ENCODE measurements at regions not wholly inside any gene's neighbourhood (a gene's known extent, or its start where the extent isn't known, plus 50 kb on each side); places are given as distances from the start of the nearest gene placed in this dataset.

DNA sequence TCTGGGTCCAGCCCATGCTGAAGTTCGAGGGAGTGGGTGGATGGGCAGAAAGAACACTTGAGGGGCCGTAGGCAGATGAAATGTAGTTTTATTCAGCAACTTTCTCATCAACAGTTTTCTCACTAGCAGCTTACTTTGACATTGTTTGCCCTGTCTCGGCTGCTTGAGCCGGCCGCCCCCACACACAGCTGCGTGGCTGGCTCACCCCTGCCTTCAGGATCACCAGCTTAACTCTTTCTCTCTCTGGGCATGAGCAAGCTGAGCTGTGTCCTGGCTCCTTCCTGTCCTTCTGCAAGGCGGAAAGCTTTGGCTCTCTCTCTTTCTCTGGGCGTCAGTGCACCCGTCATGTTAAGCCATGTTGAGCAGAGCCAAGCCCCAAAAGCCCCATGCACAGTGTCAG lies 104.4 kb upstream of the GNG12 start:
- no peaks in the 10 kb centered on the region for H3K9me2 ChIP-seq (ENCODE audit: insufficient read depth)
- H3F3A ChIP-seq (ENCODE audit: insufficient read depth): no peaks in the 10 kb centered on the region
- peak overlapping the region; percentile 20; the same call in 1 of the 2 replicates for H3K4me3 ChIP-seq
- DNase-seq: peak; percentile 66
- peaks cover 12% of the 10 kb centered on the region; the same call in 1 of the 2 replicates for H3K4me1 ChIP-seq (ENCODE audit: insufficient read depth)
- no peaks in the 10 kb centered on the region for H3K79me2 ChIP-seq (ENCODE audit: insufficient read depth)
- H3K9ac ChIP-seq: no peak overlapping the region
- no peaks in the 10 kb centered on the region for H3K36me3 ChIP-seq (ENCODE audit: low read depth)
- no peak for TF ChIP-seq EZH2 (IDR thresholded peaks at IDR 0.05; ENCODE audit: insufficient read depth, poor library complexity, severe bottlenecking)
- TF ChIP-seq EZH2phosphoT487 (IDR thresholded peaks at IDR 0.05; ENCODE audit: insufficient read depth, low read depth): no peak
- 29 to 31% methylated on average over 9 of the region's 9 CpGs for WGBS, 2 experiments (ENCODE audit: low coverage in 1 of 2, low lambda C conversion rate in 2 of 2, missing lambda C conversion rate in 2 of 2)
- no peaks in the 10 kb centered on the region for H3K9me3 ChIP-seq (ENCODE audit: low read depth)
- peak overlapping the region; percentile 50 for H2AFZ ChIP-seq
- H3K27ac ChIP-seq: no peak overlapping the region
- in situ Hi-C loops (cut with MboI): no loop called here
- no peaks in the 10 kb centered on the region for H3K27me3 ChIP-seq (replicated peaks; ENCODE audit: insufficient read depth)
- H3K4me2 ChIP-seq (ENCODE audit: unreplicated experiment): peak overlapping the region; percentile 73
- no peaks in the 10 kb centered on the region for H4K20me1 ChIP-seq (ENCODE audit: insufficient read depth)

DNA sequence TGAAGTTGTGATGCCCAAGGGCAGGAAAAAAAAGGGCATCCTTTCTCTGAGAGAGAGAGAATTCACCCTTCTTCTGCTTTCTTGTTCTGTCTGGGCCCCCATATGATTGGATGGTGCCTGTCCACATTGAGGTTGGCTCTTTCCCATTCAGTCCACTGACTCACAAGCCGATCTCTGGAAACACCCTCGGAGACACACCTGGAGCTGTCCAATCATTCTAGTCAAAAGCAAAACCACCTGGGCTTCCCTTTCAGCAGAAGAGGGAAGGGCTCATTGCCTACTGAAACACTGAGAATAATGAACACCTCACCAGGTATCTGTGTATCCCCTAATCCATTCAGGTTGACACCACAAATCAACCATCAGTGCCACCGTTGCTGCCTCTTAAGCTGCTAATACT lies 103.7 kb upstream of the GNG12 start:
- Histone ChIP-seq H3K4me1 (ENCODE audit: insufficient read depth) (peaks cover 9% of the 10 kb centered on the region; the same call in 1 of the 2 replicates), H3K36me3 (ENCODE audit: low read depth) (no peaks in the 10 kb centered on the region), H3K9ac (no peak overlapping the region), H3K27me3 (replicated peaks; ENCODE audit: insufficient read depth) (no peaks in the 10 kb centered on the region), H4K20me1 (ENCODE audit: insufficient read depth) (no peaks in the 10 kb centered on the region), H3K4me2 (ENCODE audit: unreplicated experiment) (peak overlapping the region; percentile 73), H3K4me3 (no peak overlapping the region), H3K79me2 (ENCODE audit: insufficient read depth) (no peaks in the 10 kb centered on the region), H2AFZ (no peak overlapping the region), H3K9me2 (ENCODE audit: insufficient read depth) (no peaks in the 10 kb centered on the region), H3K27ac (no peak overlapping the region), H3F3A (ENCODE audit: insufficient read depth) (no peaks in the 10 kb centered on the region), H3K9me3 (ENCODE audit: low read depth) (no peaks in the 10 kb centered on the region)
- peak; percentile 5 for DNase-seq
- WGBS, 2 experiments (ENCODE audit: low coverage in 1 of 2, low lambda C conversion rate in 2 of 2, missing lambda C conversion rate in 2 of 2): 82 to 91% methylated on average over 3 of the region's 3 CpGs
- in situ Hi-C loops (cut with MboI): no loop called here
- TF ChIP-seq EZH2phosphoT487 (IDR thresholded peaks at IDR 0.05; ENCODE audit: insufficient read depth, low read depth): no peak
- no peak for TF ChIP-seq EZH2 (IDR thresholded peaks at IDR 0.05; ENCODE audit: insufficient read depth, poor library complexity, severe bottlenecking)

DNA sequence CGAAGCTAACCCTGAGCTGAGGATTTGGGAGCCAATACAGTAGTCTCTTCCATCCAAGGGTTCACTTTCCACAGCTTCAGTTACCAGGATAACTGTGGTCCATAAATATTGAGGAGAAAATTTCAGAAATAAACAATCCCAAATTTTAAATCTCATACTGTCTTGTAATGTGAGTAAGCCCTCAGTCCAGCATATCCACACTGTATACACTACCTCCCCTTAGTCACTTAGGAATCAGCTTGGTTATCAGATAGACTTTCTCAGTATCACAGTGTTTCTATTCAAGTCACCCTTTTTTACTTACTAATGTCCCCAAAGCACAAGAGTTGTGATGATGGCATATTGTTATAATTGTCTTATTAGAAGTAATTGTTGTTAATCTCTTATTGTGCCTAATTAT lies 102.3 kb upstream of the GNG12 start:
- TF ChIP-seq EZH2 (IDR thresholded peaks at IDR 0.05; ENCODE audit: insufficient read depth, poor library complexity, severe bottlenecking) (no peak), EZH2phosphoT487 (IDR thresholded peaks at IDR 0.05; ENCODE audit: insufficient read depth, low read depth) (no peak)
- Histone ChIP-seq H3K79me2 (ENCODE audit: insufficient read depth) (no peaks in the 10 kb centered on the region), H2AFZ (no peak overlapping the region), H4K20me1 (ENCODE audit: insufficient read depth) (no peaks in the 10 kb centered on the region), H3F3A (ENCODE audit: insufficient read depth) (no peaks in the 10 kb centered on the region), H3K27me3 (replicated peaks; ENCODE audit: insufficient read depth) (no peaks in the 10 kb centered on the region), H3K9me3 (ENCODE audit: low read depth) (no peaks in the 10 kb centered on the region), H3K4me2 (ENCODE audit: unreplicated experiment) (no peak overlapping the region), H3K27ac (no peak overlapping the region), H3K9me2 (ENCODE audit: insufficient read depth) (no peaks in the 10 kb centered on the region), H3K9ac (no peak overlapping the region), H3K4me3 (no peak overlapping the region), H3K4me1 (ENCODE audit: insufficient read depth) (peaks cover 6% of the 10 kb centered on the region; the same call in 1 of the 2 replicates), H3K36me3 (ENCODE audit: low read depth) (no peaks in the 10 kb centered on the region)
- in situ Hi-C loops (cut with MboI): no loop called here
- no peak for DNase-seq
- 63 to 65% methylated on average over 1 of the region's 1 CpG for WGBS, 2 experiments (ENCODE audit: low coverage in 1 of 2, low lambda C conversion rate in 2 of 2, missing lambda C conversion rate in 2 of 2)

DNA sequence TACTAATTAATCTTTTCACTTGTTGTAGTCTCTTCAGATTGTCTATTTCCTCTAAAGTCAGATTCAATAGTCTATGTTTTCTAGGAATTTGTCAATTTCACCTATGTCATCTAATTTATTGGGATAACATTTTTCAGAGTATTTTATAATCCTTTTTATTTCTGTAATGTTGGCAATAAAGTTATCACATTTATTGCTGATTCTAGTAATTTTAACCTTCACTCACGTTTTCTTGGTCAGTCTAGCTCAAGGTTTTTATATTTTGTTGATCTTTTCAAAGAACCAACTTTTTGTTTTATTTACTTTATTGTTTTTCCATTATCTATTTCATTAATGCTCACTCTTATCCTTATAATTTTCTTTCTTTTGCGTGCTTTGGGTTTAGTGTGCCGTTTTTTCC lies 97.9 kb upstream of the GNG12 start:
- Histone ChIP-seq H3K4me1 (ENCODE audit: insufficient read depth) (no peaks in the 10 kb centered on the region), H3K9me3 (ENCODE audit: low read depth) (no peaks in the 10 kb centered on the region), H3K79me2 (ENCODE audit: insufficient read depth) (no peaks in the 10 kb centered on the region), H3K4me2 (ENCODE audit: unreplicated experiment) (no peak overlapping the region), H3K9ac (no peak overlapping the region), H3K9me2 (ENCODE audit: insufficient read depth) (no peaks in the 10 kb centered on the region), H2AFZ (no peak overlapping the region), H3K27me3 (replicated peaks; ENCODE audit: insufficient read depth) (no peaks in the 10 kb centered on the region), H3F3A (ENCODE audit: insufficient read depth) (no peaks in the 10 kb centered on the region), H4K20me1 (ENCODE audit: insufficient read depth) (no peaks in the 10 kb centered on the region), H3K27ac (no peak overlapping the region), H3K4me3 (no peak overlapping the region), H3K36me3 (ENCODE audit: low read depth) (no peaks in the 10 kb centered on the region)
- TF ChIP-seq EZH2phosphoT487 (IDR thresholded peaks at IDR 0.05; ENCODE audit: insufficient read depth, low read depth): no peak
- no peak for TF ChIP-seq EZH2 (IDR thresholded peaks at IDR 0.05; ENCODE audit: insufficient read depth, poor library complexity, severe bottlenecking)
- 93 to 94% methylated on average over 3 of the region's 3 CpGs for WGBS, 2 experiments (ENCODE audit: low coverage in 1 of 2, low lambda C conversion rate in 2 of 2, missing lambda C conversion rate in 2 of 2)
- no peak for DNase-seq
- in situ Hi-C loops (cut with MboI): no loop called here

DNA sequence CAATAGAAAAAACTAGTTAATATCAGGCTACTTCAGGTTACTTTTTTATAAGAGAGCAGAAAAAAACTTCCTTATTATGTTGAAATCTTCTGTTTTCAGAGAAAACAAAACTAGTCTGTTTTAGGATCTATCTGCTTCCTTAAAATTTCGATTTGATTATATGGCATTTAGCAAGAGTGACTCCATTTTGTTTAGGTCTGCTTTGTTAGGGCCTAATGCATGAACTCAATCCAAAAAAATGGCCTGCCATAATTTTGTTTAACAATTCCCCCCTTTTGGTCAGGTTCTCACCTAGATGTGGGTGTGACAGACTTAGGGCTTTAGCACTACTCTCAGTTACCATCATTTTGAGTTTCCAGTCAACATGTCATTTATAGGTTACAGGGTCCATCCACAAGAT lies 89.8 kb upstream of the GNG12 start:
- no peak overlapping the region for H2AFZ ChIP-seq
- H3K9ac ChIP-seq: no peak overlapping the region
- H3F3A ChIP-seq (ENCODE audit: insufficient read depth): no peaks in the 10 kb centered on the region
- no peak overlapping the region for H3K4me3 ChIP-seq
- H3K4me1 ChIP-seq (ENCODE audit: insufficient read depth): no peaks in the 10 kb centered on the region
- no peaks in the 10 kb centered on the region for H4K20me1 ChIP-seq (ENCODE audit: insufficient read depth)
- H3K9me3 ChIP-seq (ENCODE audit: low read depth): no peaks in the 10 kb centered on the region
- TF ChIP-seq EZH2phosphoT487 (IDR thresholded peaks at IDR 0.05; ENCODE audit: insufficient read depth, low read depth) (no peak), EZH2 (IDR thresholded peaks at IDR 0.05; ENCODE audit: insufficient read depth, poor library complexity, severe bottlenecking) (no peak)
- no peak overlapping the region for H3K27ac ChIP-seq
- H3K4me2 ChIP-seq (ENCODE audit: unreplicated experiment): no peak overlapping the region
- DNase-seq: no peak
- in situ Hi-C loops (cut with MboI): no loop called here
- H3K79me2 ChIP-seq (ENCODE audit: insufficient read depth): no peaks in the 10 kb centered on the region
- H3K9me2 ChIP-seq (ENCODE audit: insufficient read depth): no peaks in the 10 kb centered on the region
- WGBS, 2 experiments (ENCODE audit: low coverage in 1 of 2, low lambda C conversion rate in 2 of 2, missing lambda C conversion rate in 2 of 2): 53 to 60% methylated on average over 1 of the region's 1 CpG
- H3K36me3 ChIP-seq (ENCODE audit: low read depth): no peaks in the 10 kb centered on the region
- no peaks in the 10 kb centered on the region for H3K27me3 ChIP-seq (replicated peaks; ENCODE audit: insufficient read depth)
